A549 (cell line): ENCODE measurements at regions not wholly inside any gene's neighbourhood (a gene's known extent, or its start where the extent isn't known, plus 50 kb on each side); places are given as distances from the start of the nearest gene placed in this dataset.

Experiments
- ATAC-seq, 2 experiments: fragments of 200-7000 bp in 1 of 2; fragments of >200 bp in 1 of 2; cut with Nextera tagmentation in 1 of 2; cut with Tn5 transposase in 1 of 2; 3 replicates each; pipeline versions ENCODE4 v1.8.0 to v1.9.1; 2018 to 2020; ENCODE audit warnings: mild to moderate bottlenecking in 1 of 2, moderate library complexity in 1 of 2
- CTCF ChIA-PET: fragments of 300-600 bp; sonication (Branson Sonifier 250); formaldehyde crosslinking; extraction: SDS; loops from one replicate; lab custom pipeline; 2021; ENCODE audit warnings: antibody characterized with exemption, inconsistent platforms; lab: Yijun Ruan, JAX
- POLR2A ChIA-PET: fragments of 350-600 bp; formaldehyde crosslinking; extraction: SDS; loops from one replicate; lab custom pipeline; 2021; ENCODE audit warnings: antibody characterized with exemption, inconsistent platforms; lab: Yijun Ruan, JAX
- DNase-seq, 2 experiments: peaks; one replicate each; pipeline versions ENCODE4 v3.0.0 to v3.0.0-alpha.2; 2011 to 2016; ENCODE audit warnings: low read depth in 1 of 2, low spot score in 1 of 2
- FAIRE-seq: peaks from 2 replicates; lab custom pipeline; 2011; peaks lifted over from hg19 to GRCh38; lab: Jason Lieb, UNC
- H3K27ac ChIP-seq, 2 experiments: fragments of >200 bp; sonication (Bioruptor Twin); formaldehyde crosslinking; 3 replicates each; pipeline ENCODE4 v1.5.1; 2016 to 2017
- H3K4me1 ChIP-seq: fragments of >200 bp; sonication (Bioruptor Twin); formaldehyde crosslinking; 3 replicates; pipeline ENCODE4 v1.6.1; 2016
- H3K4me2 ChIP-seq: fragments of >200 bp; sonication (Bioruptor Twin); formaldehyde crosslinking; 3 replicates; pipeline ENCODE4 v1.6.1; 2016
- H3K4me3 ChIP-seq: fragments of >200 bp; sonication (Bioruptor Twin); formaldehyde crosslinking; 3 replicates; pipeline ENCODE4 v1.5.1; 2016
- H3K9me3 ChIP-seq: fragments of >200 bp; sonication (Bioruptor Twin); formaldehyde crosslinking; 3 replicates; pipeline ENCODE4 v1.6.1; 2016
- BHLHE40 ChIP-seq: IDR thresholded peaks from 2 replicates; pipeline ENCODE4 v1.6.1; 2012; ENCODE audit warnings: low read depth, low read length, inconsistent platforms
- CHD2 ChIP-seq: fragments of 150-350 bp; IDR thresholded peaks from 2 replicates; pipeline ENCODE4 v1.6.1; 2014; ENCODE audit warnings: low read length; ENCODE audit not compliant: partially characterized antibody
- CHD4 ChIP-seq: fragments of 200-600 bp; sonication (generic); IDR thresholded peaks from 2 replicates; pipeline ENCODE4 v1.6.1; 2016; ENCODE audit warnings: antibody characterized with exemption, mild to moderate bottlenecking, borderline replicate concordance
- CTCF ChIP-seq: fragments of >200 bp; sonication (Bioruptor Twin); formaldehyde crosslinking; IDR thresholded peaks from 3 replicates; pipeline ENCODE4 v1.5.1; 2016
- ESRRA ChIP-seq: fragments of 150-350 bp; IDR thresholded peaks from 2 replicates; pipeline ENCODE4 v1.6.1; 2014; ENCODE audit warnings: mild to moderate bottlenecking, low read length, borderline replicate concordance
- FOSL2 ChIP-seq, 2 experiments: fragments of 450-650 bp in 1 of 2; fragments of >200 bp in 1 of 2; sonication (Bioruptor Twin) in 1 of 2; formaldehyde crosslinking; IDR thresholded peaks; 2 replicates each; pipeline versions ENCODE4 v1.5.0 to v1.6.1; 2016 to 2020; ENCODE audit warnings: mild to moderate bottlenecking in 1 of 2, moderate library complexity in 1 of 2
- GATA3 ChIP-seq: IDR thresholded peaks from 2 replicates; pipeline ENCODE4 v1.6.1; 2012; ENCODE audit warnings: borderline replicate concordance
- HDAC2 ChIP-seq: fragments of 200-600 bp; sonication (generic); IDR thresholded peaks from 2 replicates; pipeline ENCODE4 v1.6.1; 2016
- HOXB5 ChIP-seq: fragments of 250-450 bp; sonication (Bioruptor Pico); IDR thresholded peaks from 2 replicates; pipeline ENCODE4 v1.5.0; 2020; ENCODE audit warnings: mild to moderate bottlenecking, moderate library complexity
- JUN ChIP-seq, 2 experiments: fragments of >200 bp; sonication (Bioruptor Twin); formaldehyde crosslinking; IDR thresholded peaks; 2 replicates in 1 of 2; 3 replicates in 1 of 2; pipeline ENCODE4 v1.6.1; 2016 to 2017
- JUNB ChIP-seq: fragments of >200 bp; sonication (Bioruptor Twin); formaldehyde crosslinking; IDR thresholded peaks from 2 replicates; pipeline ENCODE4 v1.6.1; 2016
- KDM1A ChIP-seq: fragments of 200-600 bp; sonication (generic); IDR thresholded peaks from 2 replicates; pipeline ENCODE4 v1.6.1; 2016; ENCODE audit warnings: low read depth, mild to moderate bottlenecking
- PHF8 ChIP-seq: fragments of 200-600 bp; sonication (generic); IDR thresholded peaks from 2 replicates; pipeline ENCODE4 v1.6.1; 2016; ENCODE audit warnings: low read depth, mild to moderate bottlenecking, antibody characterized with exemption, moderate library complexity, borderline replicate concordance
- POLR2AphosphoS2 ChIP-seq: conservative IDR thresholded peaks from 2 replicates; pipeline ENCODE4 v1.6.1; 2012; ENCODE audit warnings: low read length, improper control_type of control experiment, inconsistent platforms
- RNF2 ChIP-seq: fragments of 200-600 bp; sonication (generic); IDR thresholded peaks from 2 replicates; pipeline ENCODE4 v1.6.1; 2016; ENCODE audit warnings: low read depth, mild to moderate bottlenecking, antibody characterized with exemption, moderate library complexity, borderline replicate concordance
- SMC3 ChIP-seq: fragments of >200 bp; sonication (Bioruptor Twin); formaldehyde crosslinking; IDR thresholded peaks from 3 replicates; pipeline ENCODE4 v1.6.1; 2018; ENCODE audit warnings: inconsistent platforms
- SREBF2 ChIP-seq: fragments of 450-650 bp; IDR thresholded peaks from 2 replicates; pipeline ENCODE4 v1.6.1; 2014; ENCODE audit warnings: mild to moderate bottlenecking, moderate library complexity
- TFCP2L1 ChIP-seq: fragments of 250-450 bp; sonication (Bioruptor Pico); IDR thresholded peaks from 2 replicates; pipeline ENCODE4 v1.5.0; 2021; ENCODE audit warnings: mild to moderate bottlenecking
- ZFP36 ChIP-seq: fragments of 450-650 bp; IDR thresholded peaks from 2 replicates; pipeline ENCODE4 v1.6.1; 2014; ENCODE audit warnings: borderline replicate concordance; ENCODE audit not compliant: partially characterized antibody
- WGBS: methylation state at CpG from one replicate; pipeline ENCODE4 v1.1.6; 2017; ENCODE audit errors: missing lambda C conversion rate; 5-methylcytosine and 5-hydroxymethylcytosine counted together
- TF ChIP-seq, protein P1 (sequence below): fragments of 450-650 bp; IDR thresholded peaks from 2 replicates; pipeline ENCODE4 v1.6.1; 2014; ENCODE audit warnings: antibody characterized with exemption
- TF ChIP-seq, protein P2 (sequence below): IDR thresholded peaks from 2 replicates; pipeline ENCODE4 v1.6.1; 2012; ENCODE audit warnings: low read depth, borderline replicate concordance
- TF ChIP-seq, protein P3 (sequence below): fragments of 250-450 bp; sonication (Bioruptor Pico); IDR thresholded peaks from 2 replicates; pipeline ENCODE4 v1.5.0; 2021; ENCODE audit warnings: mild to moderate bottlenecking, moderate library complexity, borderline replicate concordance

DNA sequence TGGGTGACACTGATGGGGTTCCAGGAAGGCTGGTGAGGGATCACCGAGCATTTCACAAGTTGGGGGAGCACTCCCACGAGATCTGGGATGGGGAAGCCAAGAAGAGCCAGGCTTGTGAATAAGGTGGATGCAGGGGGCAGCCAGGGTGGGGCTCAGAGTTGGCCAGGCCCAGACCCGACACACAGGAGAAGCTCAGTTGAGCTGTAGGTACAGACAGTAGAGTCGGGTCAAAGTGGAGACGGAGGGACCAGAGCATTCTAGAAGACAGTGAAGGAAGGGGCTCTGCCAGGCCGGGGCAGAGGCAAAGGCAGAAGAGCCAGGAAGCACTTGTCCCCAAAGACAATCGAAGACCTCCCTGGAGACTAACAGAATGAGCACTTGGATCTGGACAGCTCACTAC, 70.9 kb upstream of the BCL11B start:
- ChIA-PET CTCF (interaction anchor here (0.6 to 1.2 kb wide), 2 partner anchors 23 to 619 kb away, joined by 3 to 4 read pairs; no protein-coding TSS in a partner anchor), POLR2A (no interaction called here)

GRCh38 chr14:99342204-99342603, 70.2 kb upstream of the BCL11B start:
- 28% methylated on average over 6 of the region's 6 CpGs for WGBS
- H3K27ac ChIP-seq = no peak overlapping the region

More for the DNA sequence above, 70.9 kb upstream of the BCL11B start:
- FAIRE-seq (no peak), ATAC-seq (no peak)
- H3K4me1 ChIP-seq = no peaks in the 10 kb centered on the region
- TF ChIP-seq CHD4 (no peak), TFCP2L1 (no peak), HOXB5 (no peak), RNF2 (no peak), CTCF (no peak), JUN (IDR thresholded peaks at IDR 0.05) (no peak), FOSL2 (IDR thresholded peaks at IDR 0.05) (no peak), FOSL2 (CRISPR knock-in tag; IDR thresholded peaks at IDR 0.05) (no peak), BHLHE40 (no peak), GATA3 (no peak), JUNB (no peak), PHF8 (no peak), ESRRA (no peak), KDM1A (no peak), SMC3 (no peak)
- TF ChIP-seq, protein P1, sequence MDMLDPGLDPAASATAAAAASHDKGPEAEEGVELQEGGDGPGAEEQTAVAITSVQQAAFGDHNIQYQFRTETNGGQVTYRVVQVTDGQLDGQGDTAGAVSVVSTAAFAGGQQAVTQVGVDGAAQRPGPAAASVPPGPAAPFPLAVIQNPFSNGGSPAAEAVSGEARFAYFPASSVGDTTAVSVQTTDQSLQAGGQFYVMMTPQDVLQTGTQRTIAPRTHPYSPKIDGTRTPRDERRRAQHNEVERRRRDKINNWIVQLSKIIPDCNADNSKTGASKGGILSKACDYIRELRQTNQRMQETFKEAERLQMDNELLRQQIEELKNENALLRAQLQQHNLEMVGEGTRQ = no peak
- TF ChIP-seq, protein P2, sequence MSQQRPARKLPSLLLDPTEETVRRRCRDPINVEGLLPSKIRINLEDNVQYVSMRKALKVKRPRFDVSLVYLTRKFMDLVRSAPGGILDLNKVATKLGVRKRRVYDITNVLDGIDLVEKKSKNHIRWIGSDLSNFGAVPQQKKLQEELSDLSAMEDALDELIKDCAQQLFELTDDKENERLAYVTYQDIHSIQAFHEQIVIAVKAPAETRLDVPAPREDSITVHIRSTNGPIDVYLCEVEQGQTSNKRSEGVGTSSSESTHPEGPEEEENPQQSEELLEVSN = no peak
- TF ChIP-seq, protein P3, sequence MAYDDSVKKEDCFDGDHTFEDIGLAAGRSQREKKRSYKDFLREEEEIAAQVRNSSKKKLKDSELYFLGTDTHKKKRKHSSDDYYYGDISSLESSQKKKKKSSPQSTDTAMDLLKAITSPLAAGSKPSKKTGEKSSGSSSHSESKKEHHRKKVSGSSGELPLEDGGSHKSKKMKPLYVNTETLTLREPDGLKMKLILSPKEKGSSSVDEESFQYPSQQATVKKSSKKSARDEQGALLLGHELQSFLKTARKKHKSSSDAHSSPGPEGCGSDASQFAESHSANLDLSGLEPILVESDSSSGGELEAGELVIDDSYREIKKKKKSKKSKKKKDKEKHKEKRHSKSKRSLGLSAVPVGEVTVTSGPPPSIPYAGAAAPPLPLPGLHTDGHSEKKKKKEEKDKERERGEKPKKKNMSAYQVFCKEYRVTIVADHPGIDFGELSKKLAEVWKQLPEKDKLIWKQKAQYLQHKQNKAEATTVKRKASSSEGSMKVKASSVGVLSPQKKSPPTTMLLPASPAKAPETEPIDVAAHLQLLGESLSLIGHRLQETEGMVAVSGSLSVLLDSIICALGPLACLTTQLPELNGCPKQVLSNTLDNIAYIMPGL = no peak
- TF ChIP-seq, all 56 proteins: peak for 0
- H3K4me3 ChIP-seq = no peak overlapping the region
- no peak for DNase-seq
- no peak overlapping the region for H3K27ac ChIP-seq
- no peak overlapping the region for H3K4me2 ChIP-seq
- peaks cover 5% of the 10 kb centered on the region; the same call in 1 of the 3 replicates for H3K9me3 ChIP-seq
- 36% methylated on average over 7 of the region's 7 CpGs for WGBS

GRCh38 chr14:99339551-99339950, 67.6 kb upstream of the BCL11B start:
- no peak for FAIRE-seq
- H3K4me3 ChIP-seq = no peak overlapping the region
- CTCF ChIA-PET = interaction anchor here (0.7 to 1.5 kb wide), 3 partner anchors 20 to 53 kb away, joined by 3 to 7 read pairs (median 4); no protein-coding TSS in a partner anchor
- TF ChIP-seq, protein P3 = no peak
- TF ChIP-seq HDAC2 (no peak), SREBF2 (no peak), CHD4 (no peak), CHD2 (no peak), POLR2AphosphoS2 (no peak)
- TF ChIP-seq, all 56 proteins: peak for 0
- peaks cover 5% of the 10 kb centered on the region; the same call in 1 of the 3 replicates for H3K9me3 ChIP-seq
- WGBS = 2% methylated on average over 2 of the region's 2 CpGs
- no peaks in the 10 kb centered on the region for H3K4me1 ChIP-seq
- no peak overlapping the region for H3K27ac ChIP-seq
- no peak overlapping the region for H3K4me2 ChIP-seq
- POLR2A ChIA-PET = no interaction called here
- no peak for DNase-seq
- no peak for ATAC-seq

More at GRCh38 chr14:99342204-99342603, 70.2 kb upstream of the BCL11B start:
- no peak for DNase-seq
- POLR2A ChIA-PET = no interaction called here
- peaks cover 5% of the 10 kb centered on the region; the same call in 1 of the 3 replicates for H3K9me3 ChIP-seq
- CTCF ChIA-PET = interaction anchor here (1.2 kb wide), 1 partner anchor 22 kb away, joined by 3 read pairs; no protein-coding TSS in a partner anchor
- no peak for TF ChIP-seq ZFP36
- TF ChIP-seq, all 56 proteins: peak for 0
- Histone ChIP-seq H3K4me2 (no peak overlapping the region), H3K4me1 (no peaks in the 10 kb centered on the region), H3K4me3 (no peak overlapping the region)
- no peak for ATAC-seq
- FAIRE-seq = no peak
